K562 (cell line): ENCODE measurements at regions not wholly inside any gene's neighbourhood (a gene's known extent, or its start where the extent isn't known, plus 50 kb on each side); places are given as distances from the start of the nearest gene placed in this dataset.

Experiments
- ATAC-seq: fragments of 200-7000 bp; cut with Tn5 transposase; 3 replicates; pipeline ENCODE4 v1.9.1; 2020; ENCODE audit warnings: moderate library complexity
- BruUV-seq: library from RNA; stranded (reverse); fragments of 400-500 nt; replicated peaks from 2 replicates; lab custom pipeline; 2021; lab: Mats Ljungman, UMichigan
- CTCF ChIA-PET: fragments of 300-600 bp; formaldehyde crosslinking; extraction: SDS; loops from one replicate; lab custom pipeline; 2021; ENCODE audit warnings: low intra/inter-chr PET ratio; lab: Yijun Ruan, JAX
- POLR2A ChIA-PET: fragments of 300-600, 350-650 bp; sonication (Branson Sonifier 250); formaldehyde crosslinking; extraction: SDS; loops from one replicate; lab custom pipeline; 2021; ENCODE audit warnings: antibody characterized with exemption, inconsistent platforms; lab: Yijun Ruan, JAX
- DNase-seq, 4 experiments: peaks; one replicate each; pipeline versions ENCODE4 v3.0.0 to v3.0.0-alpha.2; 2011 to 2018; ENCODE audit warnings: low spot score in 3 of 4, mixed read lengths in 3 of 4; ENCODE audit errors: extremely low read depth in 1 of 4
- FAIRE-seq: peaks from 2 replicates; lab custom pipeline; 2011; peaks lifted over from hg19 to GRCh38; lab: Jason Lieb, UNC
- H2AFZ ChIP-seq: 2 replicates; pipeline ENCODE4 v1.6.0; 2011; ENCODE audit warnings: low read depth, low read length, control low read depth, inconsistent platforms
- H3K27ac ChIP-seq: fragments of 200-600 bp; 3 replicates; pipeline ENCODE4 v1.8.0; 2011; ENCODE audit warnings: low read depth, mild to moderate bottlenecking, control low read depth, inconsistent platforms, low read length, moderate library complexity, mixed read lengths; ENCODE audit errors: extremely low read depth
- H3K27me3 ChIP-seq, 2 experiments: fragments of 300-600 bp in 1 of 2; 2 replicates in 1 of 2; 3 replicates in 1 of 2; pipeline versions ENCODE4 v1.6.0 to v1.8.0; 2011; ENCODE audit warnings: inconsistent platforms in 2 of 2, low read length in 2 of 2, mild to moderate bottlenecking in 1 of 2, mixed read lengths in 1 of 2, moderate library complexity in 1 of 2; ENCODE audit not compliant: control insufficient read depth in 2 of 2, insufficient read depth in 2 of 2
- H3K36me3 ChIP-seq: fragments of 300-600 bp; 3 replicates; pipeline ENCODE4 v1.8.0; 2011; ENCODE audit warnings: mild to moderate bottlenecking, low read length, inconsistent platforms; ENCODE audit not compliant: control insufficient read depth, insufficient read depth
- H3K4me1 ChIP-seq, 2 experiments: fragments of 200-600 bp in 1 of 2; replicated peaks in 1 of 2; 2 replicates in 1 of 2; 3 replicates in 1 of 2; pipeline versions ENCODE4 v1.5.1 to v1.8.0; 2011; ENCODE audit warnings: inconsistent platforms in 2 of 2, low read length in 2 of 2, mild to moderate bottlenecking in 1 of 2, mixed read lengths in 1 of 2, moderate library complexity in 1 of 2; ENCODE audit not compliant: control insufficient read depth in 2 of 2, insufficient read depth in 2 of 2
- H3K4me2 ChIP-seq: 2 replicates; pipeline ENCODE4 v1.6.1; 2011; ENCODE audit warnings: low read length, control low read depth, inconsistent platforms, mixed read lengths; ENCODE audit not compliant: insufficient read depth
- H3K4me3 ChIP-seq: fragments of 200-600 bp; sonication (generic), shearing (Covaris generic); 2 replicates; pipeline ENCODE4 v1.5.1; 2016; ENCODE audit warnings: control low read depth, inconsistent platforms
- H3K79me2 ChIP-seq: fragments of 200-600 bp; 3 replicates; pipeline ENCODE4 v1.8.0; 2011; ENCODE audit warnings: low read length, inconsistent platforms; ENCODE audit not compliant: control insufficient read depth, insufficient read depth
- H3K9ac ChIP-seq, 2 experiments: 2 replicates each; pipeline versions ENCODE4 v1.6.0 to v1.6.1; 2011; ENCODE audit warnings: low read depth in 2 of 2, low read length in 2 of 2, control low read depth in 1 of 2, inconsistent platforms in 1 of 2, mild to moderate bottlenecking in 1 of 2, mixed read lengths in 1 of 2; ENCODE audit not compliant: insufficient read depth in 1 of 2
- H3K9me1 ChIP-seq: one replicate; pipeline ENCODE4 v1.6.0; 2011; ENCODE audit warnings: inconsistent platforms, mild to moderate bottlenecking, low read length, moderate library complexity; ENCODE audit not compliant: control insufficient read depth, insufficient read depth
- H3K9me3 ChIP-seq: replicated peaks from 2 replicates; pipeline ENCODE4 v1.5.1; 2011; ENCODE audit warnings: low read depth, low read length, inconsistent platforms; ENCODE audit not compliant: control insufficient read depth, insufficient read depth
- H4K20me1 ChIP-seq: replicated peaks from 2 replicates; pipeline ENCODE4 v1.6.1; 2011; ENCODE audit warnings: low read length, inconsistent platforms, mixed read lengths; ENCODE audit not compliant: control insufficient read depth, insufficient read depth
- CHD2 ChIP-seq: IDR thresholded peaks from 2 replicates; pipeline ENCODE4 v1.6.1; 2011; ENCODE audit warnings: low read depth, low read length
- DDX20 ChIP-seq: fragments of 450-650 bp; IDR thresholded peaks from 2 replicates; pipeline ENCODE4 v1.6.1; 2016; ENCODE audit warnings: missing genetic modification characterization, low read depth, mild to moderate bottlenecking, missing compliant biosample characterization, moderate library complexity
- EWSR1 ChIP-seq: fragments of 450-650 bp; IDR thresholded peaks from 2 replicates; pipeline ENCODE4 v1.6.1; 2018; ENCODE audit warnings: borderline replicate concordance, mild to moderate bottlenecking, low read depth, moderate library complexity; ENCODE audit not compliant: partially characterized antibody
- HLTF ChIP-seq: fragments of 450-650 bp; IDR thresholded peaks from 2 replicates; pipeline ENCODE4 v1.6.1; 2016
- MIER1 ChIP-seq: fragments of 450-650 bp; IDR thresholded peaks from 2 replicates; pipeline ENCODE4 v1.6.1; 2016; ENCODE audit warnings: antibody characterized with exemption, mild to moderate bottlenecking, low read depth
- NFE2L1 ChIP-seq: fragments of 450-650 bp; IDR thresholded peaks from 2 replicates; pipeline ENCODE4 v1.6.1; 2016; ENCODE audit warnings: missing genetic modification characterization, low read depth, mild to moderate bottlenecking, missing compliant biosample characterization, moderate library complexity, borderline replicate concordance
- PREB ChIP-seq: sonication (generic); formaldehyde crosslinking; IDR thresholded peaks from 2 replicates; pipeline ENCODE4 v1.8.1; 2023; ENCODE audit warnings: mild to moderate bottlenecking, missing genetic modification reagents
- PURB ChIP-seq: sonication (generic); formaldehyde crosslinking; IDR thresholded peaks from 2 replicates; pipeline ENCODE4 v1.9.0; 2021; ENCODE audit warnings: low read depth, mild to moderate bottlenecking, missing genetic modification reagents
- RBFOX2 ChIP-seq: fragments of 200-400 bp; formaldehyde crosslinking; IDR thresholded peaks from 2 replicates; pipeline ENCODE4 v1.6.1; 2017; ENCODE audit warnings: low read depth, mild to moderate bottlenecking, low read length, moderate library complexity
- RBM22 ChIP-seq: fragments of 200-400 bp; formaldehyde crosslinking; IDR thresholded peaks from 2 replicates; pipeline ENCODE4 v1.6.1; 2018; ENCODE audit warnings: low read length, low read depth; ENCODE audit not compliant: poor library complexity, severe bottlenecking
- SFPQ ChIP-seq: fragments of 200-400 bp; formaldehyde crosslinking; IDR thresholded peaks from 2 replicates; pipeline ENCODE4 v1.6.1; 2017; ENCODE audit warnings: mild to moderate bottlenecking, low read depth, low read length, moderate library complexity
- SMARCE1 ChIP-seq: fragments of 450-650 bp; IDR thresholded peaks from 2 replicates; pipeline ENCODE4 v1.7.1; 2016; ENCODE audit warnings: mild to moderate bottlenecking
- TFE3 ChIP-seq: fragments of 450-650 bp; formaldehyde crosslinking; IDR thresholded peaks from 2 replicates; pipeline ENCODE4 v1.4.0; 2020; ENCODE audit warnings: mild to moderate bottlenecking, mixed read lengths
- ZNF121 ChIP-seq: sonication (generic); formaldehyde crosslinking; conservative IDR thresholded peaks from 2 replicates; pipeline ENCODE4 v1.8.0; 2022; ENCODE audit warnings: missing genetic modification reagents
- ZNF253 ChIP-seq: fragments of 250-450 bp; sonication (Bioruptor Pico); conservative IDR thresholded peaks from 2 replicates; pipeline ENCODE4 v1.6.1; 2021; ENCODE audit warnings: mild to moderate bottlenecking
- ZNF57 ChIP-seq: fragments of 450-650 bp; formaldehyde crosslinking; IDR thresholded peaks from 2 replicates; pipeline ENCODE4 v1.4.0; 2020; ENCODE audit warnings: mild to moderate bottlenecking, moderate library complexity
- ZNF79 ChIP-seq: fragments of 250-450 bp; sonication (Bioruptor Pico); IDR thresholded peaks from 2 replicates; pipeline ENCODE4 v1.4.0; 2020; ENCODE audit warnings: low read depth, mild to moderate bottlenecking, moderate library complexity
- WGBS: fragments of 100-300 bp; shearing (Covaris generic); methylation state at CpG from one replicate; pipeline ENCODE4 v1.1.6; 2016; ENCODE audit warnings: low coverage, mixed read lengths; ENCODE audit not compliant: insufficient coverage; ENCODE audit errors: missing lambda C conversion rate; 5-methylcytosine and 5-hydroxymethylcytosine counted together
- in situ Hi-C: fragments of 300-500 bp; cut with MboI; formaldehyde crosslinking; loops from 4 replicates; pipeline ENCODE4 v1.15.0; 2018; ENCODE audit warnings: inconsistent platforms, mixed read lengths
- intact Hi-C: fragments of 100-400 bp; cut with micrococcal nuclease; formaldehyde crosslinking; loops from 2 replicates; pipeline ENCODE4 v1.14.2; 2022
- TF ChIP-seq, protein P1 (sequence below): IDR thresholded peaks from 3 replicates; pipeline ENCODE4 v1.6.1; 2011; ENCODE audit warnings: borderline replicate concordance, mild to moderate bottlenecking; ENCODE audit not compliant: insufficient read length, insufficient read depth

- BruUV-seq: no TSS peak
- Histone ChIP-seq H3K36me3 (no peaks in the 10 kb centered on the region), H3K9me1 (no peaks in the 10 kb centered on the region), H2AFZ (no peak overlapping the region), H3K4me1 (peaks cover 7 to 23% of the 10 kb centered on the region in 2 experiments), H3K27ac (no peak overlapping the region), H3K4me2 (no peak overlapping the region), H3K9me3 (peaks cover 10% of the 10 kb centered on the region; the same call in 1 of the 2 replicates), H3K4me3 (no peak overlapping the region), H4K20me1 (no peaks in the 10 kb centered on the region), H3K27me3 (no peaks in the 10 kb centered on the region), H3K79me2 (peaks cover 9% of the 10 kb centered on the region), H3K9ac (no peak overlapping the region)
- 75% methylated on average over 7 of the region's 7 CpGs for WGBS
- ChIA-PET POLR2A (interaction anchor here (0.8 to 5.9 kb wide), 7 partner anchors 7 to 67 kb away, joined by 3 to 54 read pairs (median 4); a partner anchor contains a TSS), CTCF (no interaction called here)
- in situ Hi-C loops (loop anchor here (25.0 kb wide), 1 partner anchor 1589 kb away; a partner anchor contains a TSS), intact Hi-C loops (no loop called here)
- ATAC-seq: no peak
- no peak for FAIRE-seq
- TF ChIP-seq MIER1 (no peak), ZNF79 (CRISPR knock-in tag) (no peak), SFPQ (no peak), ZNF121 (CRISPR knock-in tag) (no peak), TFE3 (CRISPR knock-in tag) (no peak), EWSR1 (no peak), RBFOX2 (no peak), CHD2 (no peak), DDX20 (tag) (no peak), PURB (CRISPR knock-in tag) (no peak), ZNF57 (CRISPR knock-in tag) (no peak), PREB (CRISPR knock-in tag) (no peak), SMARCE1 (no peak), RBM22 (no peak), ZNF253 (CRISPR knock-in tag) (no peak), NFE2L1 (tag) (no peak), HLTF (no peak)
- TF ChIP-seq, protein P1, sequence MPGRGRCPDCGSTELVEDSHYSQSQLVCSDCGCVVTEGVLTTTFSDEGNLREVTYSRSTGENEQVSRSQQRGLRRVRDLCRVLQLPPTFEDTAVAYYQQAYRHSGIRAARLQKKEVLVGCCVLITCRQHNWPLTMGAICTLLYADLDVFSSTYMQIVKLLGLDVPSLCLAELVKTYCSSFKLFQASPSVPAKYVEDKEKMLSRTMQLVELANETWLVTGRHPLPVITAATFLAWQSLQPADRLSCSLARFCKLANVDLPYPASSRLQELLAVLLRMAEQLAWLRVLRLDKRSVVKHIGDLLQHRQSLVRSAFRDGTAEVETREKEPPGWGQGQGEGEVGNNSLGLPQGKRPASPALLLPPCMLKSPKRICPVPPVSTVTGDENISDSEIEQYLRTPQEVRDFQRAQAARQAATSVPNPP: no peak
- no peak for DNase-seq
Observed at GRCh38 chr6:26223228-26223627, 136.0 kb downstream of the HFE start.
